HCT116 (cell line): ENCODE measurements at regions not wholly inside any gene's neighbourhood (a gene's known extent, or its start where the extent isn't known, plus 50 kb on each side); places are given as distances from the start of the nearest gene placed in this dataset.

Source experiments
- ATAC-seq: fragments of 200-7000 bp; cut with Tn5 transposase; 2 replicates; pipeline ENCODE4 v1.9.1; 2020; ENCODE audit warnings: mild to moderate bottlenecking, moderate library complexity
- BruUV-seq: library from RNA; stranded (reverse); fragments of 400-500 nt; replicated peaks from 2 replicates; lab custom pipeline; 2021; lab: Mats Ljungman, UMichigan
- CTCF ChIA-PET: fragments of 300-600 bp; sonication (Branson Sonifier 250); formaldehyde crosslinking; loops from one replicate; lab custom pipeline; 2021; ENCODE audit warnings: antibody characterized with exemption; lab: Charles Lee
- POLR2A ChIA-PET: fragments of 300-600, 350-600 bp; sonication (Branson Sonifier 250); formaldehyde crosslinking; loops from one replicate; lab custom pipeline; 2021; ENCODE audit warnings: antibody characterized with exemption; lab: Charles Lee
- RAD21 ChIA-PET, 2 experiments: fragments of 300-600 bp; sonication (Branson Sonifier 250); formaldehyde crosslinking; loops; one replicate each; lab custom pipeline; 2023; ENCODE audit warnings: low total read pairs in 2 of 2; ENCODE audit not compliant: uncharacterized antibody in 2 of 2, unreplicated experiment in 2 of 2, low non-redundant PET in 1 of 2; lab: Charles Lee
- DNase-seq: peaks from one replicate; pipeline ENCODE4 v3.0.0-alpha.2; 2010; ENCODE audit warnings: low read depth, low spot score
- H2AFZ ChIP-seq: fragments of 200-600 bp; shearing (Covaris generic), sonication (generic); 2 replicates; pipeline ENCODE4 v1.6.1; 2017; ENCODE audit warnings: low read depth, mixed run types, mixed read lengths, antibody characterized with exemption, low read length; ENCODE audit not compliant: poor library complexity, severe bottlenecking
- H3K27ac ChIP-seq: 2 replicates; pipeline ENCODE4 v1.5.1; 2012; ENCODE audit warnings: low read depth, low read length
- H3K27me3 ChIP-seq: fragments of 200-600 bp; sonication (generic); 2 replicates; pipeline ENCODE4 v1.6.1; 2016; ENCODE audit warnings: mixed run types, low read length, mixed read lengths; ENCODE audit not compliant: insufficient read depth
- H3K36me3 ChIP-seq, 2 experiments: fragments of 200-500 bp in 1 of 2; fragments of 200-600 bp in 1 of 2; sonication (Bioruptor generic) in 1 of 2; sonication (generic) in 1 of 2; 2 replicates each; pipeline versions ENCODE4 v1.5.1 to v1.6.1; 2014 to 2016; ENCODE audit warnings: low read length in 2 of 2, inconsistent platforms in 1 of 2, mixed read lengths in 1 of 2, mixed run types in 1 of 2; ENCODE audit not compliant: insufficient read depth in 2 of 2, control insufficient read depth in 1 of 2
- H3K4me1 ChIP-seq, 2 experiments: fragments of 200-600 bp in 1 of 2; sonication (generic) in 1 of 2; 2 replicates each; pipeline versions ENCODE4 v1.5.1 to v1.6.1; 2012 to 2017; ENCODE audit warnings: low read length in 2 of 2, inconsistent platforms in 1 of 2, mild to moderate bottlenecking in 1 of 2, mixed read lengths in 1 of 2, mixed run types in 1 of 2, moderate library complexity in 1 of 2; ENCODE audit not compliant: insufficient read depth in 2 of 2, control insufficient read depth in 1 of 2
- H3K4me2 ChIP-seq: fragments of 200-600 bp; sonication (generic); 2 replicates; pipeline ENCODE4 v1.6.1; 2017; ENCODE audit warnings: mixed run types, low read length, mixed read lengths
- H3K4me3 ChIP-seq, 2 experiments: fragments of 200-600 bp in 1 of 2; sonication (generic) in 1 of 2; replicated peaks in 1 of 2; 2 replicates each; pipeline ENCODE4 v1.5.1; 2011 to 2016; ENCODE audit warnings: low read length in 2 of 2, control low read depth in 1 of 2, low read depth in 1 of 2, mild to moderate bottlenecking in 1 of 2, mixed read lengths in 1 of 2, mixed run types in 1 of 2
- H3K79me2 ChIP-seq: fragments of 200-600 bp; sonication (generic); 2 replicates; pipeline ENCODE4 v1.6.1; 2017; ENCODE audit warnings: mild to moderate bottlenecking, mixed run types, low read length, moderate library complexity, mixed read lengths; ENCODE audit not compliant: insufficient read depth
- H3K9ac ChIP-seq: fragments of 200-600 bp; sonication (generic); 2 replicates; pipeline ENCODE4 v1.6.1; 2016; ENCODE audit warnings: low read length, mixed read lengths
- H3K9me2 ChIP-seq: fragments of 200-600 bp; sonication (generic), shearing (Covaris generic); 2 replicates; pipeline ENCODE4 v1.6.1; 2017; ENCODE audit warnings: mixed run types, mild to moderate bottlenecking, moderate library complexity; ENCODE audit not compliant: insufficient read depth
- H3K9me3 ChIP-seq, 2 experiments: fragments of 200-500 bp in 1 of 2; fragments of 200-600 bp in 1 of 2; sonication (Bioruptor generic) in 1 of 2; sonication (generic) in 1 of 2; 2 replicates each; pipeline ENCODE4 v1.6.1; 2014 to 2017; ENCODE audit warnings: low read length in 2 of 2, mixed read lengths in 2 of 2, inconsistent platforms in 1 of 2, low read depth in 1 of 2, mild to moderate bottlenecking in 1 of 2, mixed run types in 1 of 2, moderate library complexity in 1 of 2; ENCODE audit not compliant: control insufficient read depth in 1 of 2, insufficient read depth in 1 of 2
- H4K20me1 ChIP-seq: fragments of 200-600 bp; sonication (generic), shearing (Covaris generic); 2 replicates; pipeline ENCODE4 v1.6.1; 2017; ENCODE audit warnings: mixed run types, mild to moderate bottlenecking, moderate library complexity; ENCODE audit not compliant: insufficient read depth
- ELF1 ChIP-seq: IDR thresholded peaks from 2 replicates; pipeline ENCODE4 v1.6.1; 2012; ENCODE audit warnings: low read depth, borderline replicate concordance
- EZH2 ChIP-seq: fragments of 200-600 bp; sonication (generic); IDR thresholded peaks from 2 replicates; pipeline ENCODE4 v1.6.1; 2017; ENCODE audit warnings: antibody characterized with exemption, mixed run types
- EZH2phosphoT487 ChIP-seq: fragments of 200-600 bp; IDR thresholded peaks from 2 replicates; pipeline ENCODE4 v1.6.1; 2018; ENCODE audit warnings: antibody characterized with exemption, borderline replicate concordance
- JUND ChIP-seq: IDR thresholded peaks from 2 replicates; pipeline ENCODE4 v1.6.1; 2012
- MAX ChIP-seq: IDR thresholded peaks from 2 replicates; pipeline ENCODE4 v1.6.1; 2012
- POLR2AphosphoS5 ChIP-seq: IDR thresholded peaks from 2 replicates; pipeline ENCODE4 v1.6.1; 2011; ENCODE audit warnings: mild to moderate bottlenecking, low read depth, low read length, moderate library complexity
- RAD21 ChIP-seq: IDR thresholded peaks from 2 replicates; pipeline ENCODE4 v1.6.1; 2012; ENCODE audit warnings: low read depth, mild to moderate bottlenecking
- SIN3A ChIP-seq: IDR thresholded peaks from 2 replicates; pipeline ENCODE4 v1.6.1; 2012; ENCODE audit warnings: low read depth
- SP1 ChIP-seq: IDR thresholded peaks from 2 replicates; pipeline ENCODE4 v1.6.1; 2012; ENCODE audit warnings: low read depth
- SRF ChIP-seq: IDR thresholded peaks from 2 replicates; pipeline ENCODE4 v1.6.1; 2012; ENCODE audit warnings: low read depth
- TCF7L2 ChIP-seq: IDR thresholded peaks from 2 replicates; pipeline ENCODE4 v1.7.0; 2011; ENCODE audit warnings: borderline replicate concordance, inconsistent platforms; ENCODE audit not compliant: insufficient read depth, insufficient read length; ENCODE audit errors: extremely low read depth
- YY1 ChIP-seq: IDR thresholded peaks from 2 replicates; pipeline ENCODE4 v1.6.1; 2011; ENCODE audit warnings: low read length, low read depth, moderate library complexity, mild to moderate bottlenecking; ENCODE audit not compliant: insufficient replicate concordance; ENCODE audit errors: extremely low read depth
- ZFX ChIP-seq: fragments of 450-650 bp; IDR thresholded peaks from 2 replicates; pipeline ENCODE4 v1.6.1; 2017
- ZNF274 ChIP-seq: fragments of 200-500 bp; sonication (Bioruptor generic); IDR thresholded peaks from 2 replicates; pipeline ENCODE4 v1.6.1; 2014; ENCODE audit warnings: mild to moderate bottlenecking, low read depth, low read length, inconsistent platforms
- intact Hi-C: fragments of 100-400 bp; cut with micrococcal nuclease; formaldehyde crosslinking; loops from 2 replicates; pipeline ENCODE4 v1.10.0; 2022
- TF ChIP-seq, protein P1 (sequence below): IDR thresholded peaks from 2 replicates; pipeline ENCODE4 v1.6.1; 2011; ENCODE audit warnings: mild to moderate bottlenecking, low read length, moderate library complexity; ENCODE audit not compliant: insufficient replicate concordance; ENCODE audit errors: extremely low read depth
- TF ChIP-seq, protein P2 (sequence below), 3 experiments: fragments of 200-600 bp in 1 of 3; sonication (generic) in 1 of 3; IDR thresholded peaks in 2 of 3; conservative IDR thresholded peaks in 1 of 3; 2 replicates each; pipeline ENCODE4 v1.5.1; 2012 to 2017; ENCODE audit warnings: low read depth in 2 of 3, low read length in 2 of 3, antibody characterized with exemption in 1 of 3, borderline replicate concordance in 1 of 3, control low read depth in 1 of 3, mild to moderate bottlenecking in 1 of 3, mixed read lengths in 1 of 3, mixed run types in 1 of 3, moderate library complexity in 1 of 3; ENCODE audit not compliant: insufficient read depth in 1 of 3
- TF ChIP-seq, protein P3 (sequence below): IDR thresholded peaks from 2 replicates; pipeline ENCODE4 v1.6.1; 2012

GRCh38 chr3:13750731-13751130, 129.1 kb downstream of the WNT7A start:
- no peaks in the 10 kb centered on the region for H3K36me3 ChIP-seq
- H4K20me1 ChIP-seq: no peaks in the 10 kb centered on the region
- ChIA-PET CTCF (no interaction called here), POLR2A (no interaction called here), RAD21 (no interaction called here)
- H3K27me3 ChIP-seq: no peaks in the 10 kb centered on the region
- BruUV-seq: no TSS peak
- no peak overlapping the region for H3K4me2 ChIP-seq
- DNase-seq: no peak
- no peak overlapping the region for H3K27ac ChIP-seq
- no peaks in the 10 kb centered on the region for H3K9me3 ChIP-seq
- H3K4me3 ChIP-seq: no peak overlapping the region
- H3K9me2 ChIP-seq: no peaks in the 10 kb centered on the region
- intact Hi-C loops: no loop called here
- no peak overlapping the region for H2AFZ ChIP-seq
- H3K9ac ChIP-seq: no peak overlapping the region
- no peak for ATAC-seq
- TF ChIP-seq RAD21 (no peak), SIN3A (no peak), JUND (no peak), SP1 (no peak), ZNF274 (no peak), SRF (no peak), POLR2AphosphoS5 (no peak), TCF7L2 (no peak), ZFX (no peak), YY1 (no peak), ELF1 (no peak), EZH2phosphoT487 (no peak), EZH2 (no peak), MAX (no peak)
- TF ChIP-seq, protein P1, sequence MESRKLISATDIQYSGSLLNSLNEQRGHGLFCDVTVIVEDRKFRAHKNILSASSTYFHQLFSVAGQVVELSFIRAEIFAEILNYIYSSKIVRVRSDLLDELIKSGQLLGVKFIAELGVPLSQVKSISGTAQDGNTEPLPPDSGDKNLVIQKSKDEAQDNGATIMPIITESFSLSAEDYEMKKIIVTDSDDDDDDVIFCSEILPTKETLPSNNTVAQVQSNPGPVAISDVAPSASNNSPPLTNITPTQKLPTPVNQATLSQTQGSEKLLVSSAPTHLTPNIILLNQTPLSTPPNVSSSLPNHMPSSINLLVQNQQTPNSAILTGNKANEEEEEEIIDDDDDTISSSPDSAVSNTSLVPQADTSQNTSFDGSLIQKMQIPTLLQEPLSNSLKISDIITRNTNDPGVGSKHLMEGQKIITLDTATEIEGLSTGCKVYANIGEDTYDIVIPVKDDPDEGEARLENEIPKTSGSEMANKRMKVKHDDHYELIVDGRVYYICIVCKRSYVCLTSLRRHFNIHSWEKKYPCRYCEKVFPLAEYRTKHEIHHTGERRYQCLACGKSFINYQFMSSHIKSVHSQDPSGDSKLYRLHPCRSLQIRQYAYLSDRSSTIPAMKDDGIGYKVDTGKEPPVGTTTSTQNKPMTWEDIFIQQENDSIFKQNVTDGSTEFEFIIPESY: no peak
- TF ChIP-seq, protein P2, sequence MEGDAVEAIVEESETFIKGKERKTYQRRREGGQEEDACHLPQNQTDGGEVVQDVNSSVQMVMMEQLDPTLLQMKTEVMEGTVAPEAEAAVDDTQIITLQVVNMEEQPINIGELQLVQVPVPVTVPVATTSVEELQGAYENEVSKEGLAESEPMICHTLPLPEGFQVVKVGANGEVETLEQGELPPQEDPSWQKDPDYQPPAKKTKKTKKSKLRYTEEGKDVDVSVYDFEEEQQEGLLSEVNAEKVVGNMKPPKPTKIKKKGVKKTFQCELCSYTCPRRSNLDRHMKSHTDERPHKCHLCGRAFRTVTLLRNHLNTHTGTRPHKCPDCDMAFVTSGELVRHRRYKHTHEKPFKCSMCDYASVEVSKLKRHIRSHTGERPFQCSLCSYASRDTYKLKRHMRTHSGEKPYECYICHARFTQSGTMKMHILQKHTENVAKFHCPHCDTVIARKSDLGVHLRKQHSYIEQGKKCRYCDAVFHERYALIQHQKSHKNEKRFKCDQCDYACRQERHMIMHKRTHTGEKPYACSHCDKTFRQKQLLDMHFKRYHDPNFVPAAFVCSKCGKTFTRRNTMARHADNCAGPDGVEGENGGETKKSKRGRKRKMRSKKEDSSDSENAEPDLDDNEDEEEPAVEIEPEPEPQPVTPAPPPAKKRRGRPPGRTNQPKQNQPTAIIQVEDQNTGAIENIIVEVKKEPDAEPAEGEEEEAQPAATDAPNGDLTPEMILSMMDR (IDR thresholded peaks at IDR 0.05 in 2 of 3, conservative IDR thresholded peaks at IDR 0.05 in 1 of 3; ENCODE audit: borderline replicate concordance in 1 of 3, insufficient read depth in 1 of 3, low read depth in 2 of 3, low read length in 2 of 3): no peak
- TF ChIP-seq, protein P3, sequence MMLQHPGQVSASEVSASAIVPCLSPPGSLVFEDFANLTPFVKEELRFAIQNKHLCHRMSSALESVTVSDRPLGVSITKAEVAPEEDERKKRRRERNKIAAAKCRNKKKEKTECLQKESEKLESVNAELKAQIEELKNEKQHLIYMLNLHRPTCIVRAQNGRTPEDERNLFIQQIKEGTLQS: no peak
- H3K79me2 ChIP-seq: no peaks in the 10 kb centered on the region
- H3K4me1 ChIP-seq: no peaks in the 10 kb centered on the region
